ENCODE measurements at regions not wholly inside any gene's neighbourhood (a gene's known extent, or its start where the extent isn't known, plus 50 kb on each side); places are given as distances from the start of the nearest gene placed in this dataset.

- peak; percentile 87 for DNase-seq (ENCODE audit: low read depth)
- no peak for TF ChIP-seq CTCF (IDR thresholded peaks at IDR 0.05; ENCODE audit: insufficient read depth, low read depth, low read length)
- H3K4me3 ChIP-seq (ENCODE audit: low read depth, low read length), result peak overlapping the region; percentile 73
These were observed 53.7 kb upstream of the KDM4C start for GRCh38 chr9:6703898-6704639.

DNA sequence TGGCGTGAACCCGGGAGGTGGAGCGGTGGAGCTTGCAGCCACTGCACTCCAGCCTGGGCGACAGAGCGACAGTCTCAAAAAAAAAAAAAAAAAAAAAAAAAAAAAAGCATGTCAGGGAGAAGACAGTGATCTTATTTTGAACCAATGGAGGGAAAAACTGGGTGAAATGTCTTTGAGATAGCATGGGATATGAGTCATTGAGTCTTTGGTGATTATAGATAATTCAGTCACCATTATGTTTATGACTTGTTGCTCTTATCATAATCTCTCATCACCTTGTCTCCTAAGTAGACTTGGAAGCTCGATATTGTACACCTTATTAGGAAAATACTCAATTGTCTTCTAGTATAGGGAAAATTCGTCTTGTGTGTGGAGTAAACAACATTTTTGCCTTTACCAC lies 55.1 kb upstream of the KDM4C start:
- peak; percentile 18 for DNase-seq (ENCODE audit: low read depth)
- no peak overlapping the region for H3K4me3 ChIP-seq (ENCODE audit: low read depth, low read length)
- TF ChIP-seq CTCF (IDR thresholded peaks at IDR 0.05; ENCODE audit: insufficient read depth, low read depth, low read length), result no peak

DNA sequence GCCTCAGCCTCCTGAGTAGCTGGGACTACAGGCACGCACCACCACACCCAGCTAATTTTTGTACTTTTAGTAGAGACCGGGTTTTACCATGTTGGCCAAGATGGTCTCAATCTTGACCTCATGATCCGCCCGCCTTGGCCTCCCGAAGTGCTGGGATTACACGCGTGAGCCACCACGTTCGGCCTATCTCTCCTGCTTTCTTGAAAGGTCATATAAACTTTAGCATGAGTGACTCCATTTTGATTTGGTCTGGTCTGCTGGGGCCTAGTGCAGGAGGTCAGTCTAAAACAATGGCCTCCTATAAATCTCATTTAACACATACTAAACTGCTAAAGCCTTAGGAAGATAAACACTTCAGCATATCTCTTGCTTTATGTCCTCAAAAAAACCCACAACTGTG lies 50.6 kb upstream of the GLDC start:
- no peak for TF ChIP-seq CTCF (IDR thresholded peaks at IDR 0.05; ENCODE audit: insufficient read depth, low read depth, low read length)
- H3K4me3 ChIP-seq (ENCODE audit: low read depth, low read length), result no peak overlapping the region
- DNase-seq (ENCODE audit: low read depth), result no peak

- no peak for DNase-seq (ENCODE audit: low read depth)
- no peak overlapping the region for H3K4me3 ChIP-seq (ENCODE audit: low read depth, low read length)
- TF ChIP-seq CTCF (IDR thresholded peaks at IDR 0.05; ENCODE audit: insufficient read depth, low read depth, low read length), result no peak
These were observed 49.7 kb upstream of the GLDC start for GRCh38 chr9:6695121-6695814.

Data from fibroblast of villous mesenchyme (primary cell).